HCT116 (cell line): ENCODE measurements at regions not wholly inside any gene's neighbourhood (a gene's known extent, or its start where the extent isn't known, plus 50 kb on each side); places are given as distances from the start of the nearest gene placed in this dataset.

Source experiments
- ATAC-seq: fragments of 200-7000 bp; cut with Tn5 transposase; 2 replicates; pipeline ENCODE4 v1.9.1; 2020; ENCODE audit warnings: mild to moderate bottlenecking, moderate library complexity
- BruUV-seq: library from RNA; stranded (reverse); fragments of 400-500 nt; replicated peaks from 2 replicates; lab custom pipeline; 2021; lab: Mats Ljungman, UMichigan
- CTCF ChIA-PET: fragments of 300-600 bp; sonication (Branson Sonifier 250); formaldehyde crosslinking; loops from one replicate; lab custom pipeline; 2021; ENCODE audit warnings: antibody characterized with exemption; lab: Charles Lee
- POLR2A ChIA-PET: fragments of 300-600, 350-600 bp; sonication (Branson Sonifier 250); formaldehyde crosslinking; loops from one replicate; lab custom pipeline; 2021; ENCODE audit warnings: antibody characterized with exemption; lab: Charles Lee
- RAD21 ChIA-PET, 2 experiments: fragments of 300-600 bp; sonication (Branson Sonifier 250); formaldehyde crosslinking; loops; one replicate each; lab custom pipeline; 2023; ENCODE audit warnings: low total read pairs in 2 of 2; ENCODE audit not compliant: uncharacterized antibody in 2 of 2, unreplicated experiment in 2 of 2, low non-redundant PET in 1 of 2; lab: Charles Lee
- DNase-seq: peaks from one replicate; pipeline ENCODE4 v3.0.0-alpha.2; 2010; ENCODE audit warnings: low read depth, low spot score
- H2AFZ ChIP-seq: fragments of 200-600 bp; shearing (Covaris generic), sonication (generic); 2 replicates; pipeline ENCODE4 v1.6.1; 2017; ENCODE audit warnings: low read depth, mixed run types, mixed read lengths, antibody characterized with exemption, low read length; ENCODE audit not compliant: poor library complexity, severe bottlenecking
- H3K27ac ChIP-seq: 2 replicates; pipeline ENCODE4 v1.5.1; 2012; ENCODE audit warnings: low read depth, low read length
- H3K27me3 ChIP-seq: fragments of 200-600 bp; sonication (generic); 2 replicates; pipeline ENCODE4 v1.6.1; 2016; ENCODE audit warnings: mixed run types, low read length, mixed read lengths; ENCODE audit not compliant: insufficient read depth
- H3K36me3 ChIP-seq, 2 experiments: fragments of 200-500 bp in 1 of 2; fragments of 200-600 bp in 1 of 2; sonication (Bioruptor generic) in 1 of 2; sonication (generic) in 1 of 2; 2 replicates each; pipeline versions ENCODE4 v1.5.1 to v1.6.1; 2014 to 2016; ENCODE audit warnings: low read length in 2 of 2, inconsistent platforms in 1 of 2, mixed read lengths in 1 of 2, mixed run types in 1 of 2; ENCODE audit not compliant: insufficient read depth in 2 of 2, control insufficient read depth in 1 of 2
- H3K4me1 ChIP-seq, 2 experiments: fragments of 200-600 bp in 1 of 2; sonication (generic) in 1 of 2; 2 replicates each; pipeline versions ENCODE4 v1.5.1 to v1.6.1; 2012 to 2017; ENCODE audit warnings: low read length in 2 of 2, inconsistent platforms in 1 of 2, mild to moderate bottlenecking in 1 of 2, mixed read lengths in 1 of 2, mixed run types in 1 of 2, moderate library complexity in 1 of 2; ENCODE audit not compliant: insufficient read depth in 2 of 2, control insufficient read depth in 1 of 2
- H3K4me2 ChIP-seq: fragments of 200-600 bp; sonication (generic); 2 replicates; pipeline ENCODE4 v1.6.1; 2017; ENCODE audit warnings: mixed run types, low read length, mixed read lengths
- H3K4me3 ChIP-seq, 2 experiments: fragments of 200-600 bp in 1 of 2; sonication (generic) in 1 of 2; replicated peaks in 1 of 2; 2 replicates each; pipeline ENCODE4 v1.5.1; 2011 to 2016; ENCODE audit warnings: low read length in 2 of 2, control low read depth in 1 of 2, low read depth in 1 of 2, mild to moderate bottlenecking in 1 of 2, mixed read lengths in 1 of 2, mixed run types in 1 of 2
- H3K79me2 ChIP-seq: fragments of 200-600 bp; sonication (generic); 2 replicates; pipeline ENCODE4 v1.6.1; 2017; ENCODE audit warnings: mild to moderate bottlenecking, mixed run types, low read length, moderate library complexity, mixed read lengths; ENCODE audit not compliant: insufficient read depth
- H3K9ac ChIP-seq: fragments of 200-600 bp; sonication (generic); 2 replicates; pipeline ENCODE4 v1.6.1; 2016; ENCODE audit warnings: low read length, mixed read lengths
- H3K9me2 ChIP-seq: fragments of 200-600 bp; sonication (generic), shearing (Covaris generic); 2 replicates; pipeline ENCODE4 v1.6.1; 2017; ENCODE audit warnings: mixed run types, mild to moderate bottlenecking, moderate library complexity; ENCODE audit not compliant: insufficient read depth
- H3K9me3 ChIP-seq, 2 experiments: fragments of 200-500 bp in 1 of 2; fragments of 200-600 bp in 1 of 2; sonication (Bioruptor generic) in 1 of 2; sonication (generic) in 1 of 2; 2 replicates each; pipeline ENCODE4 v1.6.1; 2014 to 2017; ENCODE audit warnings: low read length in 2 of 2, mixed read lengths in 2 of 2, inconsistent platforms in 1 of 2, low read depth in 1 of 2, mild to moderate bottlenecking in 1 of 2, mixed run types in 1 of 2, moderate library complexity in 1 of 2; ENCODE audit not compliant: control insufficient read depth in 1 of 2, insufficient read depth in 1 of 2
- H4K20me1 ChIP-seq: fragments of 200-600 bp; sonication (generic), shearing (Covaris generic); 2 replicates; pipeline ENCODE4 v1.6.1; 2017; ENCODE audit warnings: mixed run types, mild to moderate bottlenecking, moderate library complexity; ENCODE audit not compliant: insufficient read depth
- CBX3 ChIP-seq: IDR thresholded peaks from 2 replicates; pipeline ENCODE4 v1.6.1; 2012; ENCODE audit warnings: low read depth
- CEBPB ChIP-seq: IDR thresholded peaks from 2 replicates; pipeline ENCODE4 v1.6.1; 2012; ENCODE audit warnings: low read depth
- CTCF ChIP-seq, 3 experiments: fragments of 200-600 bp in 1 of 3; sonication (generic) in 1 of 3; IDR thresholded peaks in 2 of 3; conservative IDR thresholded peaks in 1 of 3; 2 replicates each; pipeline ENCODE4 v1.5.1; 2012 to 2017; ENCODE audit warnings: low read depth in 2 of 3, low read length in 2 of 3, antibody characterized with exemption in 1 of 3, borderline replicate concordance in 1 of 3, control low read depth in 1 of 3, mild to moderate bottlenecking in 1 of 3, mixed read lengths in 1 of 3, mixed run types in 1 of 3, moderate library complexity in 1 of 3; ENCODE audit not compliant: insufficient read depth in 1 of 3
- EZH2 ChIP-seq: fragments of 200-600 bp; sonication (generic); IDR thresholded peaks from 2 replicates; pipeline ENCODE4 v1.6.1; 2017; ENCODE audit warnings: antibody characterized with exemption, mixed run types
- JUND ChIP-seq: IDR thresholded peaks from 2 replicates; pipeline ENCODE4 v1.6.1; 2012
- POLR2A ChIP-seq: IDR thresholded peaks from 2 replicates; pipeline ENCODE4 v1.7.0; 2011; ENCODE audit warnings: borderline replicate concordance; ENCODE audit not compliant: insufficient read depth, insufficient read length; ENCODE audit errors: extremely low read depth
- POLR2AphosphoS5 ChIP-seq: IDR thresholded peaks from 2 replicates; pipeline ENCODE4 v1.6.1; 2011; ENCODE audit warnings: mild to moderate bottlenecking, low read depth, low read length, moderate library complexity
- RAD21 ChIP-seq: IDR thresholded peaks from 2 replicates; pipeline ENCODE4 v1.6.1; 2012; ENCODE audit warnings: low read depth, mild to moderate bottlenecking
- SIN3A ChIP-seq: IDR thresholded peaks from 2 replicates; pipeline ENCODE4 v1.6.1; 2012; ENCODE audit warnings: low read depth
- SP1 ChIP-seq: IDR thresholded peaks from 2 replicates; pipeline ENCODE4 v1.6.1; 2012; ENCODE audit warnings: low read depth
- SRF ChIP-seq: IDR thresholded peaks from 2 replicates; pipeline ENCODE4 v1.6.1; 2012; ENCODE audit warnings: low read depth
- TCF7L2 ChIP-seq: IDR thresholded peaks from 2 replicates; pipeline ENCODE4 v1.7.0; 2011; ENCODE audit warnings: borderline replicate concordance, inconsistent platforms; ENCODE audit not compliant: insufficient read depth, insufficient read length; ENCODE audit errors: extremely low read depth
- intact Hi-C: fragments of 100-400 bp; cut with micrococcal nuclease; formaldehyde crosslinking; loops from 2 replicates; pipeline ENCODE4 v1.10.0; 2022
- TF ChIP-seq, protein P1 (sequence below): IDR thresholded peaks from 2 replicates; pipeline ENCODE4 v1.6.1; 2011; ENCODE audit warnings: mild to moderate bottlenecking, low read length, moderate library complexity; ENCODE audit not compliant: insufficient replicate concordance; ENCODE audit errors: extremely low read depth
- TF ChIP-seq, protein P2 (sequence below): IDR thresholded peaks from 2 replicates; pipeline ENCODE4 v1.6.1; 2012

DNA sequence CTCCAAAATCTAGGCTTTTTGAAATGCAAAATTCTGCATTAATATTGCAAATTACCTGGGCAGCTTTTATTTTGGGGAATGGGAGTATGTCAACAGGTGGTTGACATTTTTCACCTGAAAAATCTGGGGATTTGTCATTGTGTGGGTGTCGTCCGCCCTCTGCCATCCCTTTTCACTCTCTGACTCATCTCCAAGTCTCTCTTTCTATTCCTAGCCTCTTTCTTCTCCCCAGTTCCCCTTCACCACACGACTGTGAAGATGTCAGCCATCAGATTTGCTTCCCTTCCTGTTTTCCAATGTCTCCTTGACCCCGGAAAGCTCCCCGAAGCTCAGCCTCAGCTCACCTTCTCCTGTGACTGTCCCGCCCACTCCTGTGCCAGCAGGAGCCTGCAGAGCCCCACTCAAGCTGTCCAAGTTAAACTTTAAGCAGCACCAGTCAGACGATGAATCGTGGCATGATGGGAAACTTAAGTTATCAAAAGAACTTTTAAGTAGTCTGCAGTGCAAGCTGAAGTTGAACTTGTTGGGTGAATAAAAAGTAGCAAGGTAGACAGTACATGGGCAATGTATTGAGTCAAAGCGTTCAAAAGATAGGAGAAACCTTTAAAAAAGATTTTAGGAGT is 590.2 kb downstream of the VRK1 start:
- ChIA-PET RAD21 (no interaction called here), CTCF (no interaction called here), POLR2A (no interaction called here)
- H4K20me1 ChIP-seq: no peaks in the 10 kb centered on the region
- H3K4me1 ChIP-seq: no peaks in the 10 kb centered on the region; a peak in 1 of 4 replicates
- H3K4me3 ChIP-seq: no peak overlapping the region
- ATAC-seq (no peak), DNase-seq (no peak)
- no TSS peak for BruUV-seq
- no peak overlapping the region for H3K9ac ChIP-seq
- no peak overlapping the region for H2AFZ ChIP-seq
- TF ChIP-seq, protein P1, sequence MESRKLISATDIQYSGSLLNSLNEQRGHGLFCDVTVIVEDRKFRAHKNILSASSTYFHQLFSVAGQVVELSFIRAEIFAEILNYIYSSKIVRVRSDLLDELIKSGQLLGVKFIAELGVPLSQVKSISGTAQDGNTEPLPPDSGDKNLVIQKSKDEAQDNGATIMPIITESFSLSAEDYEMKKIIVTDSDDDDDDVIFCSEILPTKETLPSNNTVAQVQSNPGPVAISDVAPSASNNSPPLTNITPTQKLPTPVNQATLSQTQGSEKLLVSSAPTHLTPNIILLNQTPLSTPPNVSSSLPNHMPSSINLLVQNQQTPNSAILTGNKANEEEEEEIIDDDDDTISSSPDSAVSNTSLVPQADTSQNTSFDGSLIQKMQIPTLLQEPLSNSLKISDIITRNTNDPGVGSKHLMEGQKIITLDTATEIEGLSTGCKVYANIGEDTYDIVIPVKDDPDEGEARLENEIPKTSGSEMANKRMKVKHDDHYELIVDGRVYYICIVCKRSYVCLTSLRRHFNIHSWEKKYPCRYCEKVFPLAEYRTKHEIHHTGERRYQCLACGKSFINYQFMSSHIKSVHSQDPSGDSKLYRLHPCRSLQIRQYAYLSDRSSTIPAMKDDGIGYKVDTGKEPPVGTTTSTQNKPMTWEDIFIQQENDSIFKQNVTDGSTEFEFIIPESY: no peak
- TF ChIP-seq SP1 (no peak), CTCF (IDR thresholded peaks at IDR 0.05 in 2 of 3, conservative IDR thresholded peaks at IDR 0.05 in 1 of 3; ENCODE audit: borderline replicate concordance in 1 of 3, insufficient read depth in 1 of 3, low read depth in 2 of 3, low read length in 2 of 3) (no peak), TCF7L2 (no peak), SIN3A (no peak), RAD21 (no peak), JUND (no peak), POLR2AphosphoS5 (no peak), CBX3 (no peak), SRF (no peak), CEBPB (no peak), POLR2A (no peak), EZH2 (no peak)
- TF ChIP-seq, protein P2, sequence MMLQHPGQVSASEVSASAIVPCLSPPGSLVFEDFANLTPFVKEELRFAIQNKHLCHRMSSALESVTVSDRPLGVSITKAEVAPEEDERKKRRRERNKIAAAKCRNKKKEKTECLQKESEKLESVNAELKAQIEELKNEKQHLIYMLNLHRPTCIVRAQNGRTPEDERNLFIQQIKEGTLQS: no peak
- intact Hi-C loops: no loop called here
- no peaks in the 10 kb centered on the region for H3K9me2 ChIP-seq
- H3K27ac ChIP-seq: no peak overlapping the region
- H3K27me3 ChIP-seq: peaks cover 7% of the 10 kb centered on the region; the same call in 1 of the 2 replicates
- H3K36me3 ChIP-seq: no peaks in the 10 kb centered on the region
- no peak overlapping the region for H3K4me2 ChIP-seq
- no peaks in the 10 kb centered on the region for H3K79me2 ChIP-seq
- no peaks in the 10 kb centered on the region for H3K9me3 ChIP-seq
